HL-60 (cell line): ENCODE measurements at regions not wholly inside any gene's neighbourhood (a gene's known extent, or its start where the extent isn't known, plus 50 kb on each side); places are given as distances from the start of the nearest gene placed in this dataset.
"Not testable (repeated sequence)": the region's sequence is repeated elsewhere in the genome, so short reads cannot be mapped to it uniquely, and the experiment has no call there.

ENCODE experiments used
- DNase-seq, 2 experiments: peaks; one replicate each; pipeline ENCODE4 v3.0.0-alpha.2; 2010 to 2020; ENCODE audit warnings: low read depth in 1 of 2, low spot score in 1 of 2
- H3K27ac ChIP-seq: fragments of 250-450 bp; sonication (Bioruptor Pico); replicated peaks from 2 replicates; pipeline ENCODE4 v1.5.1; 2020; ENCODE audit warnings: mild to moderate bottlenecking, moderate library complexity
- H3K27me3 ChIP-seq: fragments of 250-450 bp; sonication (Bioruptor Pico); 2 replicates; pipeline ENCODE4 v1.5.1; 2021; ENCODE audit warnings: mild to moderate bottlenecking, moderate library complexity; ENCODE audit not compliant: insufficient read depth, poor library complexity, severe bottlenecking
- H3K4me3 ChIP-seq: replicated peaks from 2 replicates; pipeline ENCODE4 v1.5.1; 2011; ENCODE audit warnings: mild to moderate bottlenecking, control low read depth, low read length; ENCODE audit not compliant: insufficient read depth
- GABPA ChIP-seq: IDR thresholded peaks from 2 replicates; pipeline ENCODE4 v1.6.1; 2012; ENCODE audit warnings: low read depth
- POLR2AphosphoS5 ChIP-seq: IDR thresholded peaks from 2 replicates; pipeline ENCODE4 v1.6.1; 2012; ENCODE audit warnings: low read depth
- REST ChIP-seq: IDR thresholded peaks from 2 replicates; pipeline ENCODE4 v1.6.1; 2012; ENCODE audit warnings: low read depth; ENCODE audit not compliant: insufficient replicate concordance
- SPI1 ChIP-seq: IDR thresholded peaks from 2 replicates; pipeline ENCODE4 v1.6.1; 2012; ENCODE audit warnings: low read depth, mild to moderate bottlenecking, borderline replicate concordance
- TF ChIP-seq, protein P1 (sequence below): IDR thresholded peaks from one replicate; pipeline ENCODE4 v1.5.1; 2011; ENCODE audit warnings: low read length, control low read depth, inconsistent platforms; ENCODE audit not compliant: insufficient read depth

DNA sequence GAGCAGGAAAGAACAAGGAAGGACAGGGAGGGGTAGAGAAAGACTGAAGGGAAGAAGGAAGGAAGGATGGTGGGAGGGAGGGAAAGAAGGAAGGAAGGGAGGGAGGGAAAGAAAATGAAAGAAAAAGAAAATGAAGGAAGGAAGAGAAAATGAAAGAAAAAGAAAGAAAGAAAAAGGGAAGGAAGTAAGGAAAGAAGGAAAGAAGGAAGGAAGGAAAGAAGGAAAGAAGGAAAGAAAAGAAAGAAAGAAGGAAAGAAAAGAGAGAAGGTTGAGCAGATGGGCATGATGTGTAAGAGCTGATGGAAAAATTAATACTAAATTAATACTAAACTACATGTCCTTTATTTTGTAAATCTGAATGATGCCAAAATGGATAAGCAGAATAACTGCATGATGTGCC is 418.3 kb upstream of the CDIN1 start:
- Histone ChIP-seq H3K27me3 (no peaks in the 10 kb centered on the region), H3K27ac (no peak overlapping the region), H3K4me3 (no peak overlapping the region)
- TF ChIP-seq REST (no peak), SPI1 (no peak), POLR2AphosphoS5 (no peak), GABPA (no peak)
- TF ChIP-seq, protein P1, sequence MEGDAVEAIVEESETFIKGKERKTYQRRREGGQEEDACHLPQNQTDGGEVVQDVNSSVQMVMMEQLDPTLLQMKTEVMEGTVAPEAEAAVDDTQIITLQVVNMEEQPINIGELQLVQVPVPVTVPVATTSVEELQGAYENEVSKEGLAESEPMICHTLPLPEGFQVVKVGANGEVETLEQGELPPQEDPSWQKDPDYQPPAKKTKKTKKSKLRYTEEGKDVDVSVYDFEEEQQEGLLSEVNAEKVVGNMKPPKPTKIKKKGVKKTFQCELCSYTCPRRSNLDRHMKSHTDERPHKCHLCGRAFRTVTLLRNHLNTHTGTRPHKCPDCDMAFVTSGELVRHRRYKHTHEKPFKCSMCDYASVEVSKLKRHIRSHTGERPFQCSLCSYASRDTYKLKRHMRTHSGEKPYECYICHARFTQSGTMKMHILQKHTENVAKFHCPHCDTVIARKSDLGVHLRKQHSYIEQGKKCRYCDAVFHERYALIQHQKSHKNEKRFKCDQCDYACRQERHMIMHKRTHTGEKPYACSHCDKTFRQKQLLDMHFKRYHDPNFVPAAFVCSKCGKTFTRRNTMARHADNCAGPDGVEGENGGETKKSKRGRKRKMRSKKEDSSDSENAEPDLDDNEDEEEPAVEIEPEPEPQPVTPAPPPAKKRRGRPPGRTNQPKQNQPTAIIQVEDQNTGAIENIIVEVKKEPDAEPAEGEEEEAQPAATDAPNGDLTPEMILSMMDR: no peak
- DNase-seq: no peak

DNA sequence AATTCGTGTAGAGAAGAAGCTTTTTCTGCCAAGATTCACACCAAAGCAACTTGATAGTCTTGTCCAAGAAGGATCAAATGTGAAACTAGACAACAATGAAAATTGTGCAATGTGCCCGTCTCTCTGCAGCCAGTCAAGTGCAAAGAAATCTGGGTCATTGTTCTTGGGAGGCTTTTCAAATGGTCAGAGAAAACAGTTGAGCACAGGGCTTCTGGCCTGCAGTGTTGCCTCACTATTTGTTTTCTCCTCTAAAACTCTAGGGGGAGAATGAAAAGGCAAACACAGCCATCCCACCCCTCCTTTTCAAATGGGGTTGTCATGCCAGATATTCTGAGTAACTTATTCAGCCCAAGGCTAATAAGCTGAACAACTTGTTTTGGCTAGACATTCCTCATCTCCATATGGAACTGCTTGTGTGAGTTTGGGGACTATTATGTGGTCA is 417.6 kb upstream of the CDIN1 start:
- Histone ChIP-seq H3K27me3 (no peaks in the 10 kb centered on the region), H3K4me3 (no peak overlapping the region), H3K27ac (no peak overlapping the region)
- DNase-seq: no peak
- TF ChIP-seq SPI1: no peak
- no peak for TF ChIP-seq REST
- TF ChIP-seq, protein P1: no peak
- TF ChIP-seq POLR2AphosphoS5: no peak
- TF ChIP-seq GABPA: no peak

DNA sequence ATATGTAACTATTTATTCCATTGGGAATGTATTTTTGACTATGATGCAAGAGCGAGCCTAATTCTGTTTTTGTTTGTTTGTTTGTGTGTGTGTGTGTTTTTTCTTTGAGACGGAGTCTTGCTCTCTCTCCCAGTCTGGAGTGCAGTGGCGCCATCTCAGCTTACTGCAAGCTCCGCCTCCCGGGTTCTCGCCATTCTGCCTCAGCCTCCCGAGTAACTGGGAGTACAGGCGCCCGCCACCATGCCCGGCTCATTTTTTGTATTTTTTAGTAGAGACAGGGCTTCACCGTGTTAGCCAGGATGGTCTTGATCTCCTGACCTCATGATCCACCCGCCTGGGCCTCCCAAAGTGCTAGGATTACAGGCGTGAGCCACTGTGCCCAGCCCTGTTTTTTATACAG is 415.4 kb upstream of the CDIN1 start:
- H3K4me3 ChIP-seq, H3K27me3 ChIP-seq, DNase-seq, H3K27ac ChIP-seq: not testable (repeated sequence)

DNA sequence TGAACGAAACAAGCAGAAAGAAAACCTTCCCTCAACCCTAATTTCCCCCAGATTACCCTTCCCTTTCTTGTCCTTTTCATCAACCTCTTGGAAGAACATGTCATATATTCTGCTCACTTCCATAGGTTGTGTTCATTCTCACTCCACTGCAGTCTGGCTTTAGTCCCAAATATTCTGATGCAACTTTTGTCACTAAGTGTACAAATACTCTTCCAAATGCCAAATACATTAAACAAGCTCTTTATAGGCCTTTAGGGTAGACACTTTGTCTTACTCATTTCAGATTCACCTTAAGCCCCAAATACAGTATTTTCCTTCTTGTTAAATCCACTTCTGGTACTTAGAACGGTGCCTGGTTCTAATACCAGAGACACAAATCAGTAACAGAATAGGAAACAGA is 406.5 kb upstream of the CDIN1 start:
- Histone ChIP-seq H3K27ac (no peak overlapping the region), H3K27me3 (no peaks in the 10 kb centered on the region), H3K4me3 (no peak overlapping the region)
- TF ChIP-seq REST (no peak), SPI1 (no peak), GABPA (no peak), POLR2AphosphoS5 (no peak)
- TF ChIP-seq, protein P1: no peak
- no peak for DNase-seq
